MG63 (cell line): ENCODE measurements at regions not wholly inside any gene's neighbourhood (a gene's known extent, or its start where the extent isn't known, plus 50 kb on each side); places are given as distances from the start of the nearest gene placed in this dataset.

Source experiments
- DNase-seq: peaks from one replicate; pipeline ENCODE4 v3.0.0-alpha.2; 2020
- H3K27me3 ChIP-seq: fragments of 250-450 bp; sonication (Bioruptor Pico); 2 replicates; pipeline ENCODE4 v1.5.1; 2020; ENCODE audit warnings: mild to moderate bottlenecking, moderate library complexity
- H3K36me3 ChIP-seq: fragments of 250-450 bp; sonication (Bioruptor Pico); 2 replicates; pipeline ENCODE4 v1.5.1; 2020; ENCODE audit warnings: mild to moderate bottlenecking, moderate library complexity
- H3K4me3 ChIP-seq: fragments of 250-450 bp; sonication (Bioruptor Pico); 2 replicates; pipeline ENCODE4 v1.5.1; 2020; ENCODE audit warnings: mild to moderate bottlenecking, moderate library complexity
- H3K9me3 ChIP-seq: fragments of 250-450 bp; sonication (Bioruptor Pico); 2 replicates; pipeline ENCODE4 v1.5.1; 2020; ENCODE audit warnings: mild to moderate bottlenecking, moderate library complexity

DNA sequence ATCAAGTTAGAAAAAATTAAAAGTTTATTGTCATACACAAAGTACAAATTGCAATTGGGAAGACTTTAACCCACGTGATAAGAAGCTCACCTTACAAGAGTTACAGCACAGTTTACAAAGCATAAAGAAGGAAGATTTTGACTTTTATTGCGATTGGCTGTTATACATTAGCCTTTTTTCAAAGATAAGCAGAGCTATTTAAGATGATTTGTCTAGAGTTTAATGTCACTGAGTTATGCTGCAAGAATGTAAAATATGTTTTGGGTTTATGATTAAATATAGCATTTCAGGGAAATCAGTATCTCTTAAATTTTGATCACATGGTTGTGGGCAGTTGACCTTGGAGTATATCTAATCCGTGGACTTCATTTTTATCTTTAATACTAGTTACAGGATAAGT lies 664.2 kb upstream of the PTCHD4 start:
- Histone ChIP-seq H3K36me3 (no peaks in the 10 kb centered on the region), H3K4me3 (no peak overlapping the region), H3K27me3 (no peaks in the 10 kb centered on the region), H3K9me3 (no peaks in the 10 kb centered on the region; the same call in 1 of the 2 replicates)
- no peak for DNase-seq

GRCh38 chr6:48774276-48774675 lies 663.3 kb upstream of the PTCHD4 start:
- Histone ChIP-seq H3K4me3 (no peak overlapping the region), H3K9me3 (no peaks in the 10 kb centered on the region; the same call in 1 of the 2 replicates), H3K27me3 (no peaks in the 10 kb centered on the region), H3K36me3 (no peaks in the 10 kb centered on the region)
- no peak for DNase-seq

DNA sequence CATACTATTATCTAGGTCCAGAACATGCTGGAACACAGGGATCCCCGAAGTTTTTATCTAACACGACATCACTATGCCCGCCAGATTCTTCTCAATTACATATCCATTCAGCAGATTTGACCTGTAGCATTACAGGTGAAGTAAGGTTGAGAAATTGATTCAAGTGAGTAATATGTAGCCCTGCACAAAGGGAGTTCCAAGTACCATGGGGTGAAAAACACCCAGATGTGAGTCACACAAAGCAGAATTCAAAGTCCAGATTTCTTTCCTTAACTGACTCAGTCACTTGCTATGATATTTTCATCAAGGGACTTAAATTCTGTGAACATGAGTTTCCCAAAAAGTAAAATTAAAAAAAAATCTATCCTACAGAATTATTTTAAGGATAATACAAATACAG lies 655.4 kb upstream of the PTCHD4 start:
- peak; percentile 7 for DNase-seq
- H3K4me3 ChIP-seq: no peak overlapping the region
- no peaks in the 10 kb centered on the region for H3K27me3 ChIP-seq
- H3K36me3 ChIP-seq: no peaks in the 10 kb centered on the region
- no peaks in the 10 kb centered on the region for H3K9me3 ChIP-seq

DNA sequence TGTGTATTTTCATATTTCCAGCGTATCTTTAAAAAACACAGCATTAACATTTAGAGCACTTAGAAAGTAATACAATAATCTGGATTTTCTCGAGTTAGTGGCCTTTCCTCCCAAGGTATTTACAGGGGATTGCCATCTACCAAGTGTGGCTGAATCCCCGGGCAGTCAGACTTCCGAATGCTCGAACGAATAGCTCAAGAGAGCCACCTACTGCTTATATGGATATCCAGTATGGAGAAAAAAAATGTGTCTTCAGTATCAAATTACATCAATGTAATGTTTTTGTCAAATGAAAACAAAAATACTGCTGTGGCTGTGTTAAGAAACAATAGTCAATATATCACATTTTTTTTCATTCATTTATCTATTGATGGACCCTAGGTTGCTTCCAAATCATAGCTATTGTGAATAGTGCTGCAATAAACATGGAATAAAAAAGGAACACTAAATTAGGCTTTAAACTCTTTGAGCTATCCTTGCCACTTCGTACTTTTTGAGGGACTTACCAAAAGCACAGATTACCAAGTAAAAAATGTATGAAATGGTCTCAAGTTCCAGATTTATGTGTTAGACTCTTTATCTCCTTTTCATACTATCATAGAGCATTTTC lies 654.5 kb upstream of the PTCHD4 start:
- peak; percentile 43 for DNase-seq
- Histone ChIP-seq H3K4me3 (no peak overlapping the region), H3K9me3 (no peaks in the 10 kb centered on the region), H3K36me3 (no peaks in the 10 kb centered on the region), H3K27me3 (no peaks in the 10 kb centered on the region)

- no peaks in the 10 kb centered on the region for H3K9me3 ChIP-seq
- H3K36me3 ChIP-seq: no peaks in the 10 kb centered on the region
- no peaks in the 10 kb centered on the region for H3K27me3 ChIP-seq
- DNase-seq: no peak
- no peak overlapping the region for H3K4me3 ChIP-seq
These were observed 653.5 kb upstream of the PTCHD4 start for GRCh38 chr6:48764286-48765044.

DNA sequence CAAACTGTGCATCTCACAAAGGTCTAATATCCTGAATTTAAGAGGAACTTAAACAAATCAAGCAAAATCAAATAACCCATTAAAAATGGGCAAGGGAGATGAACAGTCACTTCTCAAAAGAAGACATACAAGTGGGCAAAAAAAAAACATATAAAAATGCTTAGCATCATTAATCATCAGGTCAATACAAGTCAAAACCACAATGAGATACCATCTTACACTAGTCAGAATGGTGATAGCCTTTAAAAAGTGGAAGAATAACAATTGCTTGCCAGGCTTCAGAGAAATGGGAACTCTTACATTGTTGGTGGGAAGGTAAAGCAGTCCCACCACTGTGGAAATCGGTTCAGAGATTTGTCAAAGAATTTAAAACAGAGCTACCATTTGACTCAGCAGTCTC lies 646.7 kb upstream of the PTCHD4 start:
- no peaks in the 10 kb centered on the region for H3K36me3 ChIP-seq
- H3K27me3 ChIP-seq: no peaks in the 10 kb centered on the region
- DNase-seq: no peak

GRCh38 chr6:48755315-48755714 lies 644.3 kb upstream of the PTCHD4 start:
- DNase-seq: no peak

More for the DNA sequence above, 646.7 kb upstream of the PTCHD4 start:
- no peak overlapping the region for H3K4me3 ChIP-seq
- H3K9me3 ChIP-seq: peaks cover 11% of the 10 kb centered on the region

DNA sequence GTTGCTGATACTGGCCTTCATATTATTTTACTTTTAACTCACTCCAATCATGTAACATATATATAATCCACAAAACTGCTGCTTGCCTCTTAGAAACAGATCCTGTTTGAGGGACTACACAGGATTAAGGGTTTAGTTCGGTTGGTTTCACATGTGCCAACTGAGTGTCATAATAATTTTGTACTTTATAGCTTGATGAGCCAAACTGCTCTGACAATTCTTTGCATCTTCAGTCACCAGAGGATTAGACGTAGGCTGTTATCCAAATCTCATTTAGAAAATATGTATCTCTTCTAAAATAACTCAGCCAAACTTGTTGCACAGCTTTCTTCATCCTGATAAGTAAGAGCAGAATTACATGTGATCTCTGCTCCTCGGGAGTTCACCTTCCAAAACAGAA lies 643.6 kb upstream of the PTCHD4 start:
- H3K4me3 ChIP-seq: no peak overlapping the region
- peaks cover 11% of the 10 kb centered on the region for H3K9me3 ChIP-seq
- DNase-seq: no peak
- H3K27me3 ChIP-seq: no peaks in the 10 kb centered on the region
- H3K36me3 ChIP-seq: no peaks in the 10 kb centered on the region

More at GRCh38 chr6:48755315-48755714, 644.3 kb upstream of the PTCHD4 start:
- Histone ChIP-seq H3K36me3 (no peaks in the 10 kb centered on the region), H3K9me3 (peaks cover 11% of the 10 kb centered on the region), H3K27me3 (no peaks in the 10 kb centered on the region), H3K4me3 (no peak overlapping the region)

- Histone ChIP-seq H3K27me3 (no peaks in the 10 kb centered on the region), H3K9me3 (no peaks in the 10 kb centered on the region; the same call in 1 of the 2 replicates), H3K4me3 (no peak overlapping the region), H3K36me3 (no peaks in the 10 kb centered on the region)
- no peak for DNase-seq
These were observed 639.9 kb upstream of the PTCHD4 start for GRCh38 chr6:48750861-48751260.

- DNase-seq: no peak
- Histone ChIP-seq H3K36me3 (no peaks in the 10 kb centered on the region), H3K27me3 (no peaks in the 10 kb centered on the region), H3K9me3 (no peaks in the 10 kb centered on the region; the same call in 1 of the 2 replicates), H3K4me3 (no peak overlapping the region)
These were observed 636.5 kb upstream of the PTCHD4 start for GRCh38 chr6:48747471-48747870.

DNA sequence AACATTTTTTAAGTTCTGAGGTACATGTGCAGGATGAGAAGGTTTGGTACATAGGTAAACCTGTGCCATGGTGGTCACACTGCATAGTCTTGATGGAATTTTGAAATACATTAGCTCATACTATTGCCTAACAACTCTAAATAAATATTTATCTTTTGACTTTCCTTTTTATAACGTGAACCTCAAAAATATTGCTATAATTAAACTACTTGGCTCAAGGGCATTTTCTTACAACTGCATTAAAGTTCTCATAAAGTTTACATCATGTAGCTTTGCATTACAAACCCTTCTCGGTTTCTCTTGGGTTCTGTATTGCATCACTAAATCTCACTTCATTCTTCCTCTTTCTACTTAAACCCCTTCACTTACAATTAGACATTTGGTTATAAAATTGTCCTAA lies 636.0 kb upstream of the PTCHD4 start:
- no peak overlapping the region for H3K4me3 ChIP-seq
- H3K27me3 ChIP-seq: no peaks in the 10 kb centered on the region
- no peaks in the 10 kb centered on the region for H3K36me3 ChIP-seq
- no peaks in the 10 kb centered on the region; the same call in 1 of the 2 replicates for H3K9me3 ChIP-seq
- no peak for DNase-seq

- H3K9me3 ChIP-seq: no peaks in the 10 kb centered on the region; the same call in 1 of the 2 replicates
- no peaks in the 10 kb centered on the region for H3K36me3 ChIP-seq
- no peak overlapping the region for H3K4me3 ChIP-seq
- no peak for DNase-seq
- no peaks in the 10 kb centered on the region for H3K27me3 ChIP-seq
These were observed 634.0 kb upstream of the PTCHD4 start for GRCh38 chr6:48744948-48745347.

DNA sequence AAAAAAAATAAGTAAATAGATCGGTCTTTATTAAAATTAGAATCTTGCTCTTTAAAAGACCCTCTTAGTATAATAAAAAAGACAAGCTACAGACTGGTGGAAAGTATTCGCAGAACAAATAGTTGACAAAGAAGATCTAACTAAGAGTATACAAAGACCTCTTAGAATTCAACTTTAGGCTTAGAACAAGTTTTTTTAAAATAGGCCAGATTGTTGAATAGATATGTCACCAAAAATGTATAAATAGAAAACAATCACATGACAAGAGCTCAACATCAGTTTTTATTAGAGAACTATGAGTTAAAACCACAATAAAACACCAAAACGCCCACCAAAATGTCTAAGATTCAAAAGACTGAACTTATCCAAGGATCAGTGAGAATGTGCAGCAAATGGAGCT lies 632.7 kb upstream of the PTCHD4 start:
- Histone ChIP-seq H3K36me3 (no peaks in the 10 kb centered on the region), H3K9me3 (no peaks in the 10 kb centered on the region; the same call in none of the 2 replicates), H3K27me3 (no peaks in the 10 kb centered on the region), H3K4me3 (no peak overlapping the region)
- DNase-seq: no peak

GRCh38 chr6:48736501-48737206 lies 625.7 kb upstream of the PTCHD4 start:
- H3K4me3 ChIP-seq: no peak overlapping the region

GRCh38 chr6:48735846-48736245 lies 624.8 kb upstream of the PTCHD4 start:
- no peak for DNase-seq
- Histone ChIP-seq H3K36me3 (no peaks in the 10 kb centered on the region), H3K27me3 (no peaks in the 10 kb centered on the region), H3K4me3 (no peak overlapping the region), H3K9me3 (peaks cover 7% of the 10 kb centered on the region)

More at GRCh38 chr6:48736501-48737206, 625.7 kb upstream of the PTCHD4 start:
- H3K9me3 ChIP-seq: peaks cover 2% of the 10 kb centered on the region
- no peaks in the 10 kb centered on the region for H3K27me3 ChIP-seq
- H3K36me3 ChIP-seq: no peaks in the 10 kb centered on the region
- no peak for DNase-seq

- Histone ChIP-seq H3K36me3 (no peaks in the 10 kb centered on the region), H3K9me3 (peaks cover 7% of the 10 kb centered on the region), H3K27me3 (no peaks in the 10 kb centered on the region), H3K4me3 (no peak overlapping the region)
- DNase-seq: no peak
These were observed 622.6 kb upstream of the PTCHD4 start for GRCh38 chr6:48733581-48733980.

- no peaks in the 10 kb centered on the region for H3K36me3 ChIP-seq
- DNase-seq: no peak
- peaks cover 2% of the 10 kb centered on the region; the same call in 1 of the 2 replicates for H3K9me3 ChIP-seq
- no peaks in the 10 kb centered on the region for H3K27me3 ChIP-seq
- H3K4me3 ChIP-seq: no peak overlapping the region
These were observed 603.7 kb upstream of the PTCHD4 start for GRCh38 chr6:48714699-48715098.
